ENCODE measurements at regions not wholly inside any gene's neighbourhood (a gene's known extent, or its start where the extent isn't known, plus 50 kb on each side); places are given as distances from the start of the nearest gene placed in this dataset.

- intact Hi-C loops (cut with DNase I), result no loop called here
- no peak overlapping the region for H3K27ac ChIP-seq
- no peak overlapping the region for H3K4me3 ChIP-seq
- H3K36me3 ChIP-seq (replicated peaks in 1 of 2), result no peaks in the 10 kb centered on the region
- no peaks in the 10 kb centered on the region for H3K9me3 ChIP-seq (replicated peaks in 1 of 3)
- no peak for TF ChIP-seq CTCF (IDR thresholded peaks at IDR 0.05)
- no peak for TF ChIP-seq POLR2A (IDR thresholded peaks at IDR 0.05)
- WGBS, 4 donors, result 73 to 87% (median 86%) methylated on average over 2 of the region's 2 CpGs
- H3K4me1 ChIP-seq (replicated peaks in 1 of 2), result peaks cover 0 to 4% of the 10 kb centered on the region in 2 donors
- no peak for DNase-seq
- no peaks in the 10 kb centered on the region for H3K27me3 ChIP-seq
Measured at GRCh38 chr13:34412817-34413375, 529.2 kb upstream of the NBEA start.

GRCh38 chr13:34413538-34414210, 528.4 kb upstream of the NBEA start:
- Histone ChIP-seq H3K27me3 (no peaks in the 10 kb centered on the region), H3K9me3 (replicated peaks in 1 of 3) (no peaks in the 10 kb centered on the region), H3K4me3 (no peak overlapping the region), H3K36me3 (replicated peaks in 1 of 2) (no peaks in the 10 kb centered on the region), H3K4me1 (replicated peaks in 1 of 2) (peaks cover 0 to 4% of the 10 kb centered on the region in 2 donors), H3K27ac (no peak overlapping the region)
- no peak for DNase-seq
- intact Hi-C loops (cut with DNase I), result no loop called here
- TF ChIP-seq CTCF (IDR thresholded peaks at IDR 0.05) (no peak), POLR2A (IDR thresholded peaks at IDR 0.05) (no peak)
- 58 to 85% (median 67%) methylated on average over 1 of the region's 1 CpG for WGBS, 4 donors

GRCh38 chr13:34414616-34415015, 527.5 kb upstream of the NBEA start:
- Histone ChIP-seq H3K36me3 (replicated peaks in 1 of 2) (no peaks in the 10 kb centered on the region), H3K4me1 (replicated peaks in 1 of 2) (peaks cover 0 to 4% of the 10 kb centered on the region in 2 donors), H3K27ac (no peak overlapping the region), H3K27me3 (no peaks in the 10 kb centered on the region), H3K9me3 (replicated peaks in 1 of 3) (no peaks in the 10 kb centered on the region), H3K4me3 (no peak overlapping the region)
- intact Hi-C loops (cut with DNase I), result no loop called here
- WGBS, 4 donors, result 81 to 89% (median 86%) methylated on average over 4 of the region's 4 CpGs
- TF ChIP-seq CTCF (IDR thresholded peaks at IDR 0.05) (no peak), POLR2A (IDR thresholded peaks at IDR 0.05) (no peak)
- no peak for DNase-seq

- Histone ChIP-seq H3K27ac (no peak overlapping the region), H3K4me1 (replicated peaks in 1 of 2) (no peaks in the 10 kb centered on the region), H3K36me3 (replicated peaks in 1 of 2) (no peaks in the 10 kb centered on the region), H3K9me3 (replicated peaks in 1 of 3) (no peaks in the 10 kb centered on the region), H3K4me3 (no peak overlapping the region), H3K27me3 (no peaks in the 10 kb centered on the region)
- 54 to 72% (median 65%) methylated on average over 5 of the region's 5 CpGs for WGBS, 4 donors
- no peak for TF ChIP-seq CTCF (IDR thresholded peaks at IDR 0.05)
- no peak for TF ChIP-seq POLR2A (IDR thresholded peaks at IDR 0.05)
- DNase-seq, result peak in 5 of 7 donors; percentile 31 to 73 (median 39)
- intact Hi-C loops (cut with DNase I), result no loop called here
Measured at GRCh38 chr13:34416971-34417380, 525.1 kb upstream of the NBEA start.
